Stimulated activated CD4-positive, alpha-beta T cell treated with anti-CD3 and anti-CD28 coated beads, Interleukin-12 subunit alpha, Interleukin-12 subunit beta, amount 100 ng/mL, for 48 hours (primary cell): ENCODE measurements at regions not wholly inside any gene's neighbourhood (a gene's known extent, or its start where the extent isn't known, plus 50 kb on each side); places are given as distances from the start of the nearest gene placed in this dataset.
"Not testable (repeated sequence)": the region's sequence is repeated elsewhere in the genome, so short reads cannot be mapped to it uniquely, and the experiment has no call there.

ENCODE experiments used
- DNase-seq, 3 donors: peaks; one replicate each; pipeline ENCODE4 v3.0.0-alpha.2; 2020; ENCODE audit warnings: low read depth in 2 of 3, low spot score in 1 of 3

DNA sequence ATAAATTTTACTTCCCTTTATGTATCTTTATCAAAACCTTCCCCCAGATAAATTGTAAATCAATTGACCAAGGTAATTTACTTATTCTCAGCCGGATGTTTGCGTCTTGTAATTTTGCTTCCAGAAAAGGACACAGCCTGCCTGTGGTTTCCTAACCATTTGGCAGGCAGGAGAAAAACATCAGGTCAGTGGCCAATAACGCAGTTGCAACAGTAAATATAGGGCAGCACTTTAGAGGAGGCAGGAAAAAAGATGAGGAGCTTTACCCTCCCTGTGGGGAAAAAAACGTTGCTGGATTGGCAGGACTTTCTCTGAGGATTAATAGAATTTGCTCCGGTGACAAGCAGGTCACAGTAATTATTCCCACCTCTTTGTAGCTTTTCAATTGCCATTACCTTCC lies 2618.1 kb downstream of the ARAP2 start:
- DNase-seq = no peak

DNA sequence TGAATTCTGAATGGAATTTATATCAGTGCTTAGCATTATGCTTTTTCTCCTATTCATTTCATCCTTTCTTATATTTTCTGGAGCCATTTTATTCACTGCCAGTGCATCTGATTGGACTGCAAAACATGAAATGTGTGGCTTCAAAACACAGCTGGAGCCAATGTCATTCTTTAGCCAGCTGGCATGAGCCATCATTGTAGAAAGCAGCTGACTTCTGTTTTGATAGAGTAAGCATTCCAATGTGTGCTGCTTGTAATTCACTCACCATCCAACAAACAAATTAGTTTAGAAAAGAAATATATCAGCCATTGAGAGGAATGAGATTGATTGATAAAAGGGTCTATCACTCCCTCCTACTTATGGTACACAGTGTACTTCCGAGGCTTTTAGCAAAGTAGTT lies 2616.0 kb downstream of the ARAP2 start:
- DNase-seq = no peak

DNA sequence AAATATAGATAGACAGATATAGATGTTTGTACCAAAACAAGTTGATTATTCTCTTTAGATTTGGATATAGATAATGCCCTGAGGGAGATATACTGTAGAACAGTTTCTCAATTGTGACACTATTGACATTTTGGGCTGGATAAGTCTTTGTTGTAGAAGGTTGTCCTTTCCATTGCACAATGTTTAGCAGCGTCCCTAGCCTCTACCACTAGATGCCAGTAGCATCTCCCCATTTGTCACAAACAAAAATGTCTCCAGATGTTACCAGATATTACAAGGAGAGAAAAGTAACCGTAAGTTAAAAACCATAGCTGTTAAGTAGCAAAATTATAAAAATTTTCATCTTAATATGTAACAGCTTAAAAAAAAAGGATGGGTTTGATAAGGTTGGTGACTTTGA lies 2595.3 kb downstream of the ARAP2 start:
- DNase-seq = no peak

DNA sequence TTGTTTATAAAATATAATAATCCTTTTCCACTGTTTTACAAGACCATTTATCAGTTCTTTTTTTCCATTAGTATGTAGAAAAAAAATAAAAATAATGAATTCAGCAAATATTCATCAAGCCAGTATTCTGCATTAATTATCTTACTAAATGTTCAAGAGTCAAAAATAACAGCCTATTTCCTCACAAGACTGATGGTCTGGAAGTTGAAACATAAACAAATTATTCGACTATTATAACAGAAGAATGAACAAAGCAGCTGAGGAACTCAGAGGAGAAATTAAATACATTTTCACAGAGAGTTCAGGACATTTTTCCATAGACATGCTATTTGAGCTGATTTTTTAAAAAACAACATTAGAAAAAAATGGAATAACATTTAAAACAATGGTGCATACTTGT lies 2594.8 kb downstream of the ARAP2 start:
- no peak for DNase-seq

DNA sequence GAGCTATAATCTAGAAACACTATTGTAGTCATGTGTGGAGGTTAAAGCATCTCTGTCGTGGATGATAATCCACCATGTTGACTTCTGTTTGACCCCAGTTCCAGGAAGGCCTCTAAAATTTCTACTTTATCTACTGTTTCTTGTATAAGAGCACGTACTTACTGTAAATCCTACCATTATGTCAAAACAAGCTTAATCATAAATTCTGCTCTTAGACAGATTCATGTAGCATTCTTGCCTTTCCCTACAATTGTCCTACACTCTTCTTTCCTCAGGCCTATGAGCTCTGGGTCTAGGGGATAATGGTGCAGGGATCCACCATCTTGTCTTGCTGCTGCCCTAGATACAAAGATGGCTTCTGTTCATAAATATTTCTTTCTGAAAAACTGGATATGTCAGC lies 2594.3 kb downstream of the ARAP2 start:
- no peak for DNase-seq

DNA sequence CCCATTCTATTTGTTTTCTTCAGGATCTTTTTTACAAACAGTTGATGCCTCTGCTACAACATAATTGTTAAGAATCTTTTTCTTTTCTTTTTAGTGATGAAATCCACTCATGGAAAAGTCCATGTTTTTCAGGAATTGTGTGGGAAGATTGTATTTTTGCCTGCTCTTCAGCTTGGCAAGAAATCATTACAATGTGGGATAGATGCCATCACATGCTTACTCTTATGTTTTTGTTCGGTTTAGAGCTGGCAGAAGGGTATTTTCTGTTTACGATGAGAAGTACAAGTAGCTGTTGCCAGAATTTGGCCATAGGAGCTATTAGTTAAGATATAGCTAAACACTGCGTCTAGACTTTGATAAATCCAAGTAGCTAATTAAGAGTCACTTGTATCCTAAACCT lies 2585.3 kb downstream of the ARAP2 start:
- no peak for DNase-seq

DNA sequence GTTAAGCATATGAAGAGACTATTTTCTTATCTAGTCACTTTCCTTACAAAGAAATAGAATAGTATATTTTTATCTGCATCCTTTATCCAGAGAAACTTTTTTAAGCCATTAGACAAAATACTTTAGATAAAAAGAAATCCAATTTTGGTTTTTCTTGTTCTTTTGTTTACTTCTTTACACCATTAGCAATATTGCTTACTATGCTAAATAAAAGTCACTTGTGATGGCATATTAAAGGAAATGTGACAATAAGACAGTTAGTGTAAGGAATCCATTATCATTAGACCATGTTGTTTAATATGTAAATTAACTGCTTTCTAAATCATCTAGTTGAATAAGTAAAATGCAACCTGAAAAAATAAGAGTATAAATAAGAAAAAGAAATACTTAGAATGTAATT lies 2582.7 kb downstream of the ARAP2 start:
- DNase-seq = no peak

DNA sequence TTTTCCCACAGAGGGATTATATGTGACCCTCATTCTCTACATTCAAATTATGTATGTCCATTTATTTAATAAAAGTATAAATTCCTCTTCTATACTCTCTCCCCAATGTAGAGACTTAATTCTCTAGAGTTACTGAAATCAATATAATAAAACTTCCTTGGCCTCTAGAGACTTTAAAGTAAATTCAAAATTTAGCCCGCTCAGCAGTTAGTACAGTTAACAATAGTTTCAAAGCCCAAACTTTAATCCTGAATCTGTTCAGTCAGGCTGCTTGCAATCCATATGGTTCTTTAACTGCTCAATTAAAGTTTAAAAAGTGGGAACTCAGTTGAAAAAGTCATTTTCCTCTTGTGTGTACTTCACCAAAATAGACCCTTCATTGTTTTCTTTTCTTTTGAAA lies 2558.4 kb downstream of the ARAP2 start:
- DNase-seq = no peak

DNA sequence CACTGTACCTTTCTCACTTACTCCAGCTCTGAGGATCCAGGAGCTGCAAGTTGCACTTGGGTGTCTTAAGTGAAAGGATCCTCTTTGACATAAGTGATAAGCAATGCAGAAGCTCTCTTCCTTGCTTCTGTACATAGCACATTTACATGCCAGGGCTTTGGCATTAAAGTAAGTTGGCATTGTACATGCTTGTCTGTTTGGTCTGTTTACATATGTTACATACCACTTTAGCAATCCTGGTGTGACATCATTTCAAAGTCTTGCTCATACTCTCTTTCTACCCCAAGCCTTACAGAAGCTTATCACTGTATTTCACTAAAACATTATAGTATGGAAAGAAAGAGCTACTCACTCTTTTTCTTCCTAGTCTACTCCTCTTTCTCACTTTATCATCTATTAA lies 2548.3 kb downstream of the ARAP2 start:
- DNase-seq = no peak

DNA sequence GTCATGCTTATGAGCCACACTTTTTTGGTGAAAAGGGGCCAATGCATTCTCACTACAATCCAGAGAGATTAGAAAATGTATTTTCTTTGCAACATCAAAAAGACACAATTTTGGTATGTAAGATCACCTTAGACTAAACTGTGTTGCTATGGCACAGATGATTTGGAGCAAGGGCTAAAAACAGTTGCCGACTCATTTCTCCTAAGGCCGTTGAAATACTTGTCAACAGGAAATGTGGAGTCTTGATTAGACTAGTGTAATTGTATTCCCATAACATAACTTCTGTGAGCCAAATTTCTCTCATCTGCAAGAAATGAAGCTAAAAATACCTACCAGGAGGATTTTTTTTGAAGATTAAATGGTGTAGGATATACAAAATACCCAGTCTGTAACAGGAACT lies 2547.7 kb downstream of the ARAP2 start:
- no peak for DNase-seq

DNA sequence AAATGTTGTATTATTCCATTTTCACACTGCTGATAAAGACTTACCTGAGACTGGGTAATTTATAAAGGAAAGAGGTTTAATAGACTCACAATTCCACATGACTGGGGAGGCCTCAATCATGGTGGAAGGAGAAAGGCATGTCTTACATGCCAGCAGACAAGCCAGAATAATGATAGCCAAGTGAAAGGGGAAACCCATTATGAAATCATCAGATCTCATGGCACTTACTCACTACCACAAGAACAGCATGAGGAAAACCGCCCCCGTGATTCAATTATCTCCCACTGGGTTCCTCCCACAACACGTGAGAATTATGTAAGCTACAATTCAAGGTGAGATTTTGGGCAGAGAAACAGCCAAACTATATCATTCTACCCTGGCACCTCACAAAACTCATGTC lies 2535.1 kb downstream of the ARAP2 start:
- DNase-seq = no peak

DNA sequence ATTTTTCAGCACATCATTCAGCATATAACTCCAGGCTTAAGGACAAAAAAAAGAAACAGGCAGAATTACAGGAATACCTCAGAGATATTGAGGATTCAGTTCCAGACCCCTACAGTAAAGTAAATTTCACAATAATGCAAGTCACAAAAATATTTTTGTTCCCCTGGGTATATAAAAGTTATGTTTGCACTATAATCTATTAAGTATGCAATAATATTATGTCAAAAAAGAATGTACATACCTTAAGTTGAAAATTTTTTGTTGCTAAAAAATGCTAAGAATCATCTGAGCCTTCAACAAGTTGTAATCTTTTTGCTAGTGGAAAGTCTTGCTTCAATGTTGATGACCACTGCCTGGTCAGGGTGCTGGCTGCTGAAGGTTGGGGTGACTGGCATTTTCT lies 2532.5 kb downstream of the ARAP2 start:
- DNase-seq = no peak

DNA sequence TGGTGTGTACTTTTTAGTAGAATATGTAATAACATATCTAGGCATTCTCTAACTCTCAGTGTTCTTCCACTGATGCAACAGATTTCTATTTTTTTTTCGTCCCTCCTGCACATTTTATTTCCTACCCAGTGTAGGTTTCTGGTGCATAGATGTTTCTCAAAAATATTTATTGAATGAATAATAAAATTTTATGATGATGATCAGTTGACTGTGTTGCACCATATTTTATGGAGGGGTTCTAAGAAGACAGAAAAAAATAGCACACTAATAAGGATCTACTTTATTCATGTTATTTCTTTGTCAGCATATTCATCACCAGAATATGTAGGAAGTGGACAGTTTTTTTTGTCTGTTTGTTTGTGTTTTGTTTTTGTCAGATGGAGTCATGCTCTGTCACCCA lies 2529.3 kb downstream of the ARAP2 start:
- no peak for DNase-seq

DNA sequence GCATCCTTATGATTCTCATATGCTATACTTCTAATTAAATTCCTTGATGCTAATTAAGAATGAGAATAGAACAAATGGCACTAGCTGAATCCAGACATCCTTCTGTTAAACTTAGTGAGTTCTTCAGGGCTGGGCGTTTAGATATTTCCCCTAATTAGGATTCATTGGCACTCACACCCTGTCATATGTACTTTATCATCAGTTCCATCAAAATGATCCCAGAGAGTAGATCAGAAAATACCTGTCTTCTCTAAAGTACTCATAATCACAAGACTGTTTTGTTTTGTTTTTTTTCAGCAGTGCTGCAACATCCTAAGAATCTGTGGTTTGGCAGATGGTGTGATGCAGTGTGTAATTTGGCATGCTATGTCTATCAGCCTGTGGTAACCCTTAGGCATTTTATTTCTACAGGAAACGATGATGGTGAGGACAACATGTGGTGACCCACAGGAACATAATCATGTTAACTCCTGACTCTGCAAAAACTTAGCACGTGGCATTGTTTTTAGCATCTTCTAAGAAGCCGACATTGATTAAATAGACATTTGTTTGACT lies 2528.4 kb downstream of the ARAP2 start:
- no peak for DNase-seq

DNA sequence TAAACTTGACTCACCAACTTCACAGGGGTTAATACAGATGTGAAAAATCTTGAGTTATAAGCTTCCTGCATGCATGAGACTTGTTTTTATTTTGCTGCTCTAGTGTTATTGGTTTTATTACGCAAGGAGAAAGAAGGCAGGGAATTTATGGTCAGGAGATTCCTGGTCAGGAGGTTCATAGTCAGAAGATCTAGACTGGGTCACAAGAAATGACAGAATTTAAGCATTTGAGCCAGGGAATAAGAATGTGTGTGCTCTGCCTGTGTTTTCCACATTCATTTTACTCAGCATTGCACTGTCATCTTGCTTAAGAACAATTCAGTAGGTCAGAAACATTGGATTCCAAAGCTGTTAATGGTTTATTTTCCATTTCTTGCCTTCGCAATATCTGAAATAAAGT lies 2522.1 kb downstream of the ARAP2 start:
- no peak for DNase-seq

DNA sequence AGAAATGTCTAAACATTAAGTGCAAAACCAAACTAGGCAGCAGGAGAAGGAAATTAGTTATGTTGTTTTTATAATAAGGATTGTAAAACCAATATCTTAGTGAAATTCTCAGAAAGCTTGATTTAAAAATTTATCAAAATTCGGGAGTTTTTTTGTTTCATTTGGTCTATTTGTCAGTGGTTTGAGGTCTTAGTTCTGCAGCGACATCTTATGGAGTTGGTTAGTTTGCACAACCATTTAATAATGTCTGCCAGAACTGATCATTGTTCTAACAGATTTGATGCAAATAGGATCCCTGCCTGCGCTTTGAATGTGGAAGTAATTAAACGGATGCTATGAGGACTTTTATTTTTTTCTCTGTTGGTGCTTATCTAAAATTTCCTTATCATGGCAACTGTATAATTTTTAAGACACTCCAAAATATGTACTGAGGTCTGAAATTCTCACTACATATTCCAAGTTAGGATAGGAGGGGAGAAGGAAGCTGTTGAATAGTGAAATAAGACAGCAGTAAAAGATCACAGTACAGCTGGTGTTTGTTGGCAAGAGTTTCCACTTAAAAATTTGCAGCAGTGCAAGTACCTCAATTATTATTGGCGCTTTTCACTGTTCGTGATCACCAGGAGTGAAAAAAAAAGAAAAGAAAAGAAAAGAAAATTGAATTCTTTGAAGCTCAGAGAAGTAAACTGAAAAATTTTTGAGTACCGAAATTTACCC lies 2521.4 kb downstream of the ARAP2 start:
- DNase-seq = no peak

DNA sequence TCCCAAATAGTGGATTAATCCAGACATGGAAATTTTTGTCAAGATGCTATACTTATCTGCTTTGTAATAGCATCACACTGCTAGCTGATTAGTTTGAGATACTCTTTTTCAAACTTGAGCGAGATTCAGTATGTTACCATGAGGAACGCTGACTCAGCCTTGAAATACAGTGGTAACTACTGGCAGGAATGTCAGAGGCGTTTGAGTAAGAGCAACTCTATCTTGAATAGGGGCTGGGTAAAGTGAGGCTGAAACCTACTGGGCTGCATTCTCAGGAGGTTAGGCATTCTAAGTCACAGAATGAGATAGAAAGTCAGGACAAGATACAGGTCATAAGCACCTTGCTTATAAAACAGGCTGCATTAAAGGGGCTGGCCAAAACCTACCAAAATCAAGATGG lies 2519.6 kb downstream of the ARAP2 start:
- no peak for DNase-seq

DNA sequence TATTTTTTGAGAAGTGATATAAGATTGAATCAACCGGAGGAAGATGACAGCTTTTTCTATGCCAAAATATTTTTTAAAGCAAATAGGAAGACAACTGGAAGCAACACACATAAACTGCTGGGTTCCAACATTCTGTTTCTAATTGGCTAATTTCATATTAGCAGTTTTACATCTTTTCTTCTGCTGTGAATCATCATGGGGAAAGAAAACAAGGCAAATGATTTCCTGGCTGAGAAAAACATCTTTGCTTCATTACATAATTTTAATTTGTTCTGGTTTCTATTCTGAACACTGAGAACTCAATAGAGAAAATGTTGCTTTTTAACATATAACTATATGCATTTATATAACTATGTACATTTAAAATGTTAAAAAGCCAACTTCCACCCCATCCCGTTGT lies 2518.5 kb downstream of the ARAP2 start:
- no peak for DNase-seq

DNA sequence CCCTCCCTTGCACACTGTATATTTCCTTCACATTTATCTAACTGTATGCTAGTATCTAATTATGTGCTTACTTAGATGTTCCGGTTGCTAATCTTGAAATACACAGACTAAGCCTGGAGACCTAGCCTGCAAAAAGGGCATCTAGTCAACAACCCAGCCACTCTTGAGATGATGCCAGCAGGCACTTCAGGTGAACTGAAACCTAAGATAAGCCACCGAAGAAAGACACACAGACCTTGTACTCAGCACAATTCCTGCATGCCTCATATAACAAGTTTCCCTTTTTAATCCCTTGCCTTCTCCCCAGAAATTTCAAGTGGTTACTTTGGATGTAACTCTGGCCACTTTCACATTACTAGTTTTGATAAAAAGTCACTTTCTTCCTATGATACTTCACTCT lies 2506.6 kb downstream of the ARAP2 start:
- no peak for DNase-seq

DNA sequence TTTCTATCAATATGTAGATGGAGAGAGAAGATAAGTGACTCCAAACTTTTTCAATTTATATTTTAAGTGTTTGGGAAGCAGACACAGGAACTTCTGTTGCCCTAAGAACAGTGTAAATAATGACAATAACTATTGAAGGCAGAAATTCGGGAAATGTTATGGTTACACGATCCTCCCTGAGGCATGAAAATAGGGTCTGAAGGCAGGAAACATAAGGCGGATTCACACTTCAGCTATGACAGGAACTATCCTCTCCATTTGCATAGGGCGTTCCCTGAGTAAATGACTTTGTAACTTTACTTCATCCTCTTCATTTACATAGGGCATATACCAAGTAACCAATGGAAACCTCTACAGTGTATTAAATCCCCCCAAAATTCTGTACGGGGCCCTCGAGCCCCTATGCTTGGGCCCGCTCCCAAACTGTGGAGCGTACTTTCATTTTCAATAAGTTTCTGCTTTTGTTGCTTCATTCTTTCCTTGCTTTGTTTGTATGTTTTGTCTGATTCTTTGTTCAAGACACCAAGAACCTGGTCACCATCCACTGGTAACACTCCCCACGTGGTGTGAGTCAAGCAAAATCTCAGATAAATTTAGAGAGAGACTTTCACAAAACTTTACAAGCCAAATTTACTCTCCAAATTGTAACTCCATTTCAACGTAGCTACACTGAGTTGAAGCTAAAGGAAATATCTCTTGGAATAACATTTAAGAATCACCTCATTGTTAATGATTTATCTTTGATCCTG lies 2504.3 kb downstream of the ARAP2 start:
- DNase-seq = no peak

DNA sequence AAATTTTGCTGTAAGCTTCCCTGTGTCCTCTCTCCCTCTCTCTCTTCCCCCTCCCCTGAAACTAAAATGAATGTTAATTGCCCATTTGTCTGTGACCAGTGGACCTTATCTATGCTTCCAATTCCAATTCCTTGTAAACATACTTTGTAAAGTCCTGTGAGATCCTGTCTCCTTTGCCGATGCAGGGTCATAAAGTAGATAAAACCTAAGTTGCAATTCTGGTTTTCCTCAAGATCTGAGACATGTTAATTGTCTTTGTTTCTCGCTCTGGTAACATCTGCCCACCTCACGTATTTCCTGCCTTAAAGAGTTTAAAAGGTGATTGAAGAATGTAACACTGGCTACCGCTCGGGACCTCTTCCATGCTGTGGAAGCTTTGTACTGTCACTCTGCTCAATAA lies 2503.4 kb downstream of the ARAP2 start:
- DNase-seq = not testable (repeated sequence)

DNA sequence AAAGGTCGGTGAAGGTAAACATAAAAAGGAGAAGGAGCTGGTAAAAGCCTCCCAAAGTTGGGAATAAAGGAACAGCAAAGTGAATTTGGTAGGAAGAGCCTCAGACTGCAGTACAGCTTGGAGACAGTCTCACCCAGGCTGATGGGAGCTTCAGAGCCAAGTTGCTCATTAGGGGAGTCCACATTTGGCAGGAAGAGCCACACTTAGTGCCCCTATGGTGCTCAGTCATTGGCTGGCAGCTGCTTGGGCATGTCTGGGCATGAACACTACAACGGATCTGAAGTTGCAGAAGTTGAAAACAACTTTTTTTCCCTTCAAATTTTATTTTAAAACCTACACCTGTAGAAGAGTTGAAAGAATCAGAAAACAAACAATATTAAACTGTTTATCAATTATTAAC lies 2497.3 kb downstream of the ARAP2 start:
- DNase-seq = no peak

DNA sequence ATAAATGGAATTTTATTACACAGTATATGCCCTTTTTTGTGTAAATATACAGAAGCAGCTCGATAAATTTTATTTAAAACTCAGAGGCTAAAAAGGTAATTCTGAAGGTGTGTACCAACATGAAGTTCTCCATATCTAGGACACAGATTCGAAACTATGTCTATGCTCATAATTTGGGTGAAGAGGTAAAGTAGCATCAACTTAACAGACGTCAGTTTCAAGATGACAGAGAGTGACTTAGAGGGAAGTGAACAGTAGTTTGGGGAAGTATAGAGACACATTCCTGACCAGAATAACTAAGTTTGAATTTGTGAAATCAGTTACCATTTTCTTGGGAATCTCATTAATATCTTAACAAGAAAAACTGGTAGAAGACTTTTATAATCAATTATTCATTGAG lies 2493.3 kb downstream of the ARAP2 start:
- no peak for DNase-seq
